NCI-H2227 (cell line): ENCODE measurements at regions not wholly inside any gene's neighbourhood (a gene's known extent, or its start where the extent isn't known, plus 50 kb on each side); places are given as distances from the start of the nearest gene placed in this dataset.

Experiments
- DNase-seq: peaks from one replicate; lab custom pipeline; 2025; ENCODE audit not compliant: unreplicated experiment; lab: John Stamatoyannopoulos, UW

GRCh38 chr2:236317938-236318396 lies 53.8 kb upstream of the ASB18 start:
- DNase-seq: peak; percentile 36

- DNase-seq: no peak
Measured at GRCh38 chr2:236318401-236318800, 54.2 kb upstream of the ASB18 start.

- DNase-seq: no peak
Measured at GRCh38 chr2:236319036-236319435, 54.8 kb upstream of the ASB18 start.

GRCh38 chr2:236321415-236321814 lies 57.2 kb upstream of the ASB18 start:
- DNase-seq: no peak

GRCh38 chr2:236333417-236334121 lies 69.4 kb upstream of the ASB18 start:
- DNase-seq: no peak

- no peak for DNase-seq
Measured at GRCh38 chr2:236334122-236334876, 70.1 kb upstream of the ASB18 start.

- no peak for DNase-seq
Measured at GRCh38 chr2:236335696-236336574, 71.7 kb upstream of the ASB18 start.

GRCh38 chr2:236336575-236337464 lies 72.6 kb upstream of the ASB18 start:
- DNase-seq: no peak

- no peak for DNase-seq
Measured at GRCh38 chr2:236337465-236338325, 73.5 kb upstream of the ASB18 start.

- DNase-seq: peak; percentile 14
Measured at GRCh38 chr2:236338495-236339184, 74.4 kb upstream of the ASB18 start.

GRCh38 chr2:236340251-236340650 lies 76.0 kb upstream of the ASB18 start:
- no peak for DNase-seq

GRCh38 chr2:236341067-236341466 lies 76.9 kb upstream of the ASB18 start:
- DNase-seq: no peak

GRCh38 chr2:236341721-236342120 lies 77.5 kb upstream of the ASB18 start:
- no peak for DNase-seq

GRCh38 chr2:236342507-236342906 lies 78.3 kb upstream of the ASB18 start:
- DNase-seq: no peak

- DNase-seq: no peak
Measured at GRCh38 chr2:236342951-236343350, 78.7 kb upstream of the ASB18 start.

- DNase-seq: peak; percentile 83
Measured at GRCh38 chr2:236343400-236344161, 79.4 kb upstream of the ASB18 start.

GRCh38 chr2:236344446-236344845 lies 80.2 kb upstream of the ASB18 start:
- no peak for DNase-seq

GRCh38 chr2:236345081-236345714 lies 81.0 kb upstream of the ASB18 start:
- no peak for DNase-seq
